ENCODE measurements at regions not wholly inside any gene's neighbourhood (a gene's known extent, or its start where the extent isn't known, plus 50 kb on each side); places are given as distances from the start of the nearest gene placed in this dataset.

DNA sequence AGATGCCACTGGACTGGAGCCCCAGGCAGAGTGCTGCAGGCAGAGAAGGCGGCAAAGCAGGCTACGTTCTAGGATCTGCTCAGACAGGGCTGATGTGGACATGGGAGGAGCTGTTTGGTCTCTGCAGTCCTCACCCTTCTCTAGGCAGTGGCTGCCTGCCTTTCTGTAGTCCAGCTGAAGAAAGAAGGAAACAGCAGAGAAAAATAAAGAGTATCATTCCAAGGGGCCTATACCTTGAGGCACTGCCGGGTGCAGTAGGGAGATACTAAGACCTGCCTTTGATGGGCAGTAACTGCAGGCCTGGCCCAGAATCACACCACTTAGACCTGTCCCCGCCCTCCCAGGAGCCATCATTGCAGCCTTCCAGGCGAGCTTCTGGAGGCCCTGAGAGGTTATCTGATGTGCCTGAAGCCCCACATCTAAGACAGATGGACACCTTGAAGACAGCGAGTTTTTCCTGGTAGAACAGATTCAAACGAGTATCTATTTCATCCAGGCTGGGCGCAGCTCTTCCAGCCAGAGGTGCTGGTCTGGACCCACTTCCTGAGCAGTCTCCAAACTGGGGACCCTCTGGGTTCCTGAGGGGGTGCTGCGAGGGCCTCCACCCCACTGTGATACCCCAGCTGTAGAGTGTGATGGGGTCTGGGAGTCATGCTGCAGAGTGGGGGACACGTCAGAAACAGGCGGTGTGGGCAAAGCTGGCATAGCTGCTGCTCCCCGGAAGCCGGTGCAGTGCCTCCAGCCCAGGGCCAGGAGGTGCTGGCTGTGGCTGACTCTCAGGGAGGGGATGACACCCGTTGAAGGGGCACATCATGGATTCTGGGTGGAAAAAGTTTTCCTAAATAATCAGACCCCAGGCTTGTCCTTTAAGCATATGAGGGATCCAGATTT, 87.3 kb upstream of the OTOS start:
- no peak for DNase-seq

DNA sequence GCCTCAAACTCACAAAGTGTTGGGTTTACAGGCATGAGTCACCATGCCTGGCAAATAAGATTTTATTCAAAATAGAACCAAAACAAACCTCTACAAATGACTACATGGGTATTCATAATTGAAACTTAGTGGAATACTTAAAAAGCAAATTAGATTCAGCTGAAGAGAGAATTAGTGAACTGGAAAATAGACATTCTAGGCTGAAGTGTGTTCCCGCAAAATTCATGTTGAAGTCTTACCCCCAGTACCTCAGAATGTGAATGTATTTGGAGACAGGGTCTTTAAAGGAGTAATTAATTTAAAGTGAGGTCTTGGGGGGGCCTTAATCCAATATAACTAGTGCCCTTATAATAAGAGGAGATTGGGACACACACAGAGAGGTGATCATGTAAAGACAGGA, 88.5 kb upstream of the OTOS start:
- DNase-seq, result no peak

DNA sequence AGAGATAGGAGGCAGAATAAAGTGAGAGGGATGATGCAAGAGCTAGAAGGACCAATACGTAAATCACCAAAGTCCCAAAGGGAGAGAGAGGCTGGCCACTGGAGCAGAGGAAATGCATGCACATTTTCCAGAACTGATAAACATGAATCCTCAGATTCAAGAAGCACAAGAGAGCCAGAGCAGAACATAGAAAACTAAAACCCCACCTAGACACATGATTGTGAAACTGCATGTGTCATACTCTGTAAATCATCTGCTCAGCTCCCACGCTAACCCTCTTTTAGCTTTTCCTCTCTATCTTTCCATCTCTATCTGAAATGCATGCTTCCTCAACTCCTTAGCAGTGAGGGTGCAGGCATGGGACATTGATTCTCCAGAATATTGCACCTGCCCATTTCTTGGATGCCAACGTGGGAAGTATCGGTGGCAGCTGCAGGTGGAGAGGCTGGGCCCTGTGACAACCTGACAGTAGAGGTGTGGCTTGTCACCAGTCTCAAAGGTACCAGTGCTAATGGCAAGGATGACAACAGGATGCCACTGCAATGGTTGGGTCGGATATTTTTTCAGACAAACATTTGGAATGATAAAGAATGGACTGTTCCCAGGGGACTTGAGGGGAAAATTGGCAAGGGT, 89.3 kb upstream of the OTOS start:
- DNase-seq, result no peak

DNA sequence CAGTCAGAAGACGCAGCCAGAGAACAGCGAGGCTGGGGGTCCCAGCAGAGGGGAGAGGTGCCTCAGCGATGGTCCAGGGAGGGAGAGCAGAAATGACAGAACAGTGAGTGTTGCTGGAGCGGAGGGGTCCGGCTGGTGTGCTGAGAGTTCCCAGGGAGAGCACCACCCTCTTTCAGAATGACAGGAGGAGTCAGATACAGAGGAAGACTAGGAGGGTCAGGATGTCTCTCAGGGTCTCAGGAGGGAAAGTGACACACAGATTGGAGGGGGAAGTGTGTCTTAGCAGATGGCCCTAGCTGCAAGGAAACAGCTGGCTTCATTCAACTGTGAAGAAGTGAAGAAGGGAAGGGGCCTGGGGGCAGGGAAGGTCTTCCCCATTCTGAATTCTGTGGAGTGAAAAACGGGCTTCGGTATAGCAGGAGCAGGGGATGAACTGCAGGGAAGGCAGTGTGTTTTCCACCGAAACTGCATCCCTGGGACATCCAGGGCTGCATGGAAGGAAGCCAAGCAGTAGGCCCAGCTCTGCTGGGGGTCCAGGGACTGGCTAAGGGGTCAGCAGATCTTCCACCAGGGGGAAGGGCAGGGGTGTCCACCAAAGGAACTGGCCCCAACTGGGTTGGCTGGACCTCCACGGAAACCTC, 90.0 kb upstream of the OTOS start:
- no peak for DNase-seq

DNA sequence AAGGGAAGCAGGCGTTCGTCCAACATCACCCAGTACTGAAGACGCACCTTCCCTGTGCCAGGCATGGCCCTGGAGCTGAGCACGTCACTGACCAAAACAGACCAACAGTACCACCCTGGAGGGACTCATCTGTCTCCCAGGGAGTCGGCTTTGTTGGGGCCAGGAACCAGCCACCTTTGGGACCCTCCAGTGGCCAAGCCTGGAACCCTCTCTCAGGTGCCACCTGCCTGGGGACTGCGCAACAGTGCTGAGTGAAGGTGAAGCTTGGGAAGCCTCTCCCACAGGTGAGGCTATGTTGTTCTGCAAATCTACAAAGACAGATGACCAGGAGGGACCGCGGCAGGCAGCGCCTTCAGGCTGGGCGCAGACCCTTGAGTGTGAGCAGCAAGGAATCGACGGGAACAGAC, 91.4 kb upstream of the OTOS start:
- no peak for DNase-seq

DNA sequence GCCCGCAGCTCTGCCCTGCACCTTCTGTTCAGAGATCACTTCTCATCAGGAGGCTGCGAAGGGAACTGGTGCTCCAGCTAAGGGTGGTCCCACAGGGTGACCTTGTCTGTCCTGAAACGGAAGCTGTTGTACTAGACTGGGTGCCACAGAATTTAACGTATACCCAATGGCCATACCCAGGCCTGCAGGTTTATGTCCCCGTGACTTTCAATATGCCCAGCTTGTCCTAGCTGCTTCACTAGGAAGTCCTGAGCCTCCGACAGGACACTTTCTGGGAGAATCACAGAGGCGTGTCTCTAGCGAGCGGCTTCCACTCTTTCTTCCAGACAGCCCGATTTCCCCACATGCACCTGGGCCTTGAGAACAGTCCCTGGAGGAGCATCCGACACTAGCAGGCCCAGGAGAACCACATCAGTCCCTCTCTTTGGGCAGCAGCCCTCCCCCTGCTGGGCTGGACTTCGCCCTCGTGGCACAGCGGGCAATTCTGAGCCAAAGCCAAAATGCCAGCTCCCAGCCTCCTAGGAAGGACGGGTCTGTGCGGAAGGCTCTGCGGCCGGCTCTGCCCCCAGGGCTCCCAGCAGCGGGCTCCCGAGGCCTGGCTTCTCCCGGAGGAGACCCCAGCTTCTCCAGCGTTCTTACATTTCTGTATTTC, 91.9 kb upstream of the OTOS start:
- no peak for DNase-seq

DNA sequence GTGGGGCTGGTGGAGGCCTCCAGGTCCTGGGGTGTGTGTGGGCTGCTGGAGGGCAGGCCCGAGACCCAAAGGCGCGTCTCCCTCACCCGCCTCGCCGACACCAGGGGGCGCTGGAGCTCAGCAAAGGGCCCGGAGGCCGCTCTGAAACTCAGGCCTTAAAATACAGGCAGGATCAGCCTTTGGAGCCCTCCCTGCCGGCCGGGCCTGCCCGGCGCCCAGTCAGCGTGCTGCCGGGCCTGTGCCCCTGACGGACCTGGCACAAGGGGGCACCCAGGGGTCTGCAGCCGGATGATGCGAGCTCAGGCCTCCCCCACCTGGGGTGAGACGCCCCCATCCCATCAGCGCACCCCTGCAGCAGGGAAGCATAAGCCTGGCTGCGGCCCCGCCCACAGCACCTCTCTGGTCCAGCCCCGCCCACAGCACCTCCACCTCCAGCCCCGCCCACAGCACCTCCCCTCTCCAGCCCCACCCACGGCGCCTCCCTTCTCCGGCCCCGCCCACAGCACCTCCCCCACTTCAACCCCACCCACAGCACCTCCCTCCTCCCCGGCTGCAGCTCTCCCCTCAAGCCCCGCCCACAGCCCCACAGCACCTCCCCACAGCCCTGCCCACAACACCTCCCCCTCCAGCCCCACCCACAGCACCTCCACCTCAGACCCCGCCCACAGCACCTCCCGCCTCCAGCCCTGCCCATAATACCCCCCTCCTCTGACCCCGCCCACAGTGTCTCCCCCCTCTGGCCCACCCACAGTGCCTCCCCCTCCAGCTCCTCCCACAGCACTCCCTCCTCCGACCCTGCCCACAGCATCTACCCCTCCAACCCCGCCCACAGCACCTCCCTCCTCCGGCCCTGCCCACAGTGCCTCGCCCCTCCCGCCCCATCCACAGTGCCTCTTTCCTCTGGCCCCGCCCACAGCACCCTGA, 92.8 kb upstream of the OTOS start:
- DNase-seq, result peak; percentile 53

DNA sequence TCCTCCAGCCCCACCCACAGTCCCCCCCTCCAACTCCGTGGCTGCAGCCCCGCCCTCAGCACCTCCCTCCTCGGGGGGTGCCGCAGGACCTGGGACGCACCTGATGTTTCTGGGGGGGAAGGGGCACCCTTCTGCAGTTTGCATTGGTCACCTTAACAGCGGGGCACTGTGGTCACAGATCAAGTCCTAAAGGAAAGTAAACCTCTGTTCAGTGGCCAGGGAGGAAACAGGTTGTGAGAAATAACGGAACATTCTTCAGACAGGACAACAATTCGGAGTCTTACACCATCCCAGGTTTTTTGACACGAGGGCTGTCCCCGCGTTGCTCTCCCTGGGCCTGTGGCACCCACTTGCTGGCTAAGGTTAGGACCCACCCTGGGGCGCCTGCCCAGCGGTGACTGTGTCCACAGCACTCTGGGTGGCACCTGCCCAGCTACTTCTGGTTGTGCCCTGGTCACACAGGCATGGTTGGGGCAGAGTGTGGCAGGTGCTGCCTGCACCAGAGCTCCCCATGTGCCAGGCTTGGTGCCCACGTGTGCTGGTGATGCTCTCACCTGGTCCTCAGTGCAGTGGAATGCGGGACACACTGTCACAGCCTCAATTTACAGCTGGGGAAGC, 93.5 kb upstream of the OTOS start:
- DNase-seq, result no peak

DNA sequence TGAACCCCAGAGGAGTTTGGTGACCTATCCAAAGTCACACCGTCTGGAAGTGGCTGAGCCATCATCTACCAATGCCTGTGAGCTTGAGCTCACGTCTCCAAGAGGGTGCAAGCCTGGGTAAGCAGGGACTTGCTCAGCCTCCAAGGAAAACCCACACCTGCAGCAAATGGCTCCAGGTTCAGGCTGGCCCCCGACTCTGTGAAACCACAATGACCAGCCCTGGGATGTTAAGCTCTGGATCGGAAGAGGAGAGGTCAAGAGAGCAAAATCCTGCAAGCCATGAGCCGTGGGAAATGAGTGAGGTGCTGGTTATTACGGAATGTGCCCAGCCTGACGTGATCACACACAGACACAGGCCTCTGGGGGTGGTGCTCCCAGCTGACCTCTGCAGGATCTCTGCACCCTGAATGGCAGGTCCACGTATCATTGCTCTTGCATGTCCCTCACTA, 94.1 kb upstream of the OTOS start:
- no peak for DNase-seq

DNA sequence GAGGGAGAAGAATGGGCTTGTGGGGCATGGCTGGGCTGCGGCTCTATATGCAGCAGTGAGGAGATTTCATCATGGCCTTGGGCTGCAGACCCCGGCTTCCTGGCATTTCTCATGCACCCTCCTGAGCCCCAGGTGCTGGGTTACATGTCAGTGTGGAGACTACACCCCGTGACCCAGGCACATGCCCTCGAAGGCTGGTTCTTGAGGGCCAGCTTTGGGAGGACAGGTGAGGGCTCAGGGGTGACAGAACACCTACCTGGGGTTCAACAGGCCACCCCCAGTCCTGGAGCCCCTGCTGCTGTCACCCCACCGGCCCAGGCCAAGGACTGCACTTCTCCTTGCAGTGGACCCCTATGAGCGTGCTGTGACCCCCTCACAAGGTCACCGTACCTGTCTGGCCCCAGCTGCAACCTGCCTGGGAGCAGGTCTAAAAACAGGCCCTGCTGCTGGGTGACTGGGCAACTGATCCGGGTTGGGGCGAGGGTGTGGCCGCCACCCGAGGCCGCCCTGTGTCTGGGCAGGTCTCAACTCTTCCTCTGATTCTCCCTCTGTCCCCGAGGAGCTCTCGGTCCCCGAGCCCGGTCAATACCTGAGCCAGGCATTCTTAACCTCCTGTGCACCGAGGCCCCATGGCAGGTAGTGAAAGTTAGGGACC, 94.8 kb upstream of the OTOS start:
- no peak for DNase-seq

DNA sequence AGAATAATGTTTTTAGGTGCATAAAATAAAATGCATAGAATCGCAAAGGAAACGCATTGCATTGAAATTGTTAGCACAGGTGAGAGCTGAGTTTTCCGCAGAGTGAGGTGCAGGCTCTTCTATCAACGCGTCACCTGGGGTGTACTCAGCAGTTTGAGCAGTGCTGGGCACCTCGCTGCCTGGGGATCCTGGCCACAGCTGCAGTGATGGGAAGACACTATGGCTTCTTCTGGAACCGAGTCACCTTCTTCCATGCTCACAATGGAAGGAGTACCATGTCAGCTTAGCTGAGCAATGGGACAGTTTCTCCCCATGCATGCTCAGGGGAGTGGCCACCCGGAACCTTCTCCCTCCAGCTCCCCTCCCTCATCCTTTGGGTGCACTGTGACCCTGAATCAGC, 95.4 kb upstream of the OTOS start:
- no peak for DNase-seq

DNA sequence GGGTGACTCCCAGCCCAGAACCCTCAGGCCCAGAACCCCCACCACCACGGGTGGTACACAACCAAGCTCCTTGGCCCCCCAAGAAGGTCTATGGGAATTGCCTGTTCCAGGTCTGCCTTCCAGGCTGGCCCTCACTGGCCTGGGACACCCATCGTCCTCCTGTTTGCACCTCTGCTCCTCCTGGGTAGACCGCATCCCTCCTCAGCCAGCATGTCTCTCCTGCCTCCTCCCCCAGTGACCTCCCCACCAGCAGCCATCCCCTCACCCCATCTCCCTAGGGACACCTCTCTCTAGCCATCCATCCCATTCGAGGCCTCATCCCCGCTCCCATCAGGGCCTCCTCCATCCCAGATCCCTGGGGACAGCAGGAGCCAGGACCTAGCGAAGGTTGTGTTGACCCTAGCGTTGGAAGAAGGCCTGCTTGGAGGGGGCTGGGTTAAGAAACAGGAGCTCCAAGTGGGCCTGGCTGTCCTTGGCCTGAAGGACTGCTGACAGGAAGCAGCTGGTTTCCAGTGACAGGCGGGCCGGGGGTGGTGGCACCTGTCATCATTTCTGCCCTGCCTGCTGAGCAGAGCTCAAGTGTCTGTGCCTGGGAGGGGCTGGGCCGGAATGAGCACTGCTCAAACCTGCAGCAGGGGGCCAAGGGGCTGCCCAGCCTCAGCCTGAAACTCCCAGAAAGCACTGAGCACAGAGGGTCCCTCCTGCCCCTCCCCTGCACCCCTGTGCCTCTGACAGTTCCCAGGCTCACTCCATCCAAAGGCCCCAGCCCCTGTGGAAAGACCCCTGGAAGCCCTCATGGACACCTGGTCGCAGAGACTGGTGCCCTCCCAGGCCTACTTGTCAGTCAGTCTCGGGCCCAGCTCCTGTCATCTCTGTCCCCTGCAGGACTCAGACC, 96.0 kb upstream of the OTOS start:
- no peak for DNase-seq

DNA sequence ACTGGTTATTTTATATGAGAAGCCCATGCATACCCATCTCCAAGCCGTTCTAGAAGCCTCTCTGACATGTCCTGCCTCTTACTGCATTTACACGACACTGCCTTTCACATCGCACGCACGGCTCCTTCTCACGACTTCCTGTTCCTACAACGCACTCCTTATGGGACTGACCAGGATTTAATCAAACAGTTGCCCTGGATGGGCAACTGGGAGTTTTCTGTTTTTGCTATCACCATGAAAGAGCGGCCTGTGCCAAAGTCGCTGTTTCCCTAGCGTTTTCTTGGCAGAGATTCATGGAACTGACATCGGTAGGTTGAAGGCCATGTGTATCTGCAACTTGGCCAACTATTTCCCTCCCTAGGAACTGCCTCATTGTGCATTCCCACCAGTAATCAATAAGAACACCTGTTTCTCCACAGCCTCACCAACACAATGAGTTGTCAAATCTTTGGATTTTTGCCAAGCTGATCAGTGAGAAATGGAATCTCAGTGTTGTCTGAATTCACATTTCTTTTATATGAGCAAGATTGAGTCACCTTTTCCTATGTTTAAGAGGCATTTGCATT, 97.2 kb upstream of the OTOS start:
- no peak for DNase-seq

DNA sequence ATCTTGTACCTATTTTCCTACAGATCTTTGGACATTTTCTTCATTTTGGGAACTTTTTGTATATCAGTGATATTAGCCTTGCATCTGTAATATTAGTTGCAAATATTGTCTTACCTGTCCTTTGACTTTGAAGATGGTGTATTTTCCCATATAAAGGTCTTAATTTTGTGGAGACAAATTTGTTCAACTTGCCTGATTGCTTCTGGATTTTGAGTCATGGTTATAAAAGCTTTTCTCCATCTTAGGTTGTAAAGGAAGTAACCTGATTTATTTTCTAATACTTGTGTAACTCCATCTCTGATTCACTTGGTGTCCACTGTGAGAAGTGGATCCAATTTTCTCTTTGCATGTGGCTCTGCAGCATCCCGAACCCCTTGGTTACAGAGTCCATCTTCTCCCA, 97.7 kb upstream of the OTOS start:
- DNase-seq, result no peak

DNA sequence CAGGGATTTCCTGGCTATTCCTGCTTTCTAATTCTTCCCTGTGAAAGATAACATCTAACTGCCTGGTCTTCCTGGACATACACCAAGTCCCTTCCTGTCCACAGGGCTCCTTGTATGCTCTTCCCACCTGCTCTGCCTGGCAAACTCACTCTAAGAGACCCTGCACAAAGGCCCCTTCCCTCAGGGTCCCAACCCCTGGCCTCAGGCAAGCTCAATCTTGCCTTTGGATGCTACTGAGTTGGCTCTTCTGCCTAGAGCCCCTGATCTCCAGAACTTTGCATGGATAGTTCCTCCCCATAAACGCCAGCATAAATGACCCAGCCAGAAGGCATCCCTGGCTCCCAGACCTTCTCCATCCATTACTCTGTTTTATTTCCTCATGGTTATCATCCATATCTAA, 98.3 kb upstream of the OTOS start:
- no peak for DNase-seq

DNA sequence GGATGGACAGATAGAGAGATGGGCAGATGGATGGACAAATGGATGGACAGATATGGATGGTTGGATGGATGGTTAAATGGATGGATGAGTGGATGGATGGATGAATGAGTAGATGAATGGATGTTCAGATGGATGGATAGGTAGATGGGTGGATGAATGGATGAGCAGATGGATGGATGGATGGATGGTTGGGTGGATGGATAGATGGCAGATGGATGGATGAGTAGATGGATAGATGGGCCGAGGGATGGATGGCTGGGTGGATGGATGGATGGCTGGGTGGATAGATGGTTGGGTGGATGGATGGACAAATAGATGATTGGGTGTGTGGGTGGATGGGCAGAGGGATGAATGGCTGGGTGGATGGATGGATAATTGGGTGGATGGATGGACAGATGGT, 98.9 kb upstream of the OTOS start:
- DNase-seq, result no peak

DNA sequence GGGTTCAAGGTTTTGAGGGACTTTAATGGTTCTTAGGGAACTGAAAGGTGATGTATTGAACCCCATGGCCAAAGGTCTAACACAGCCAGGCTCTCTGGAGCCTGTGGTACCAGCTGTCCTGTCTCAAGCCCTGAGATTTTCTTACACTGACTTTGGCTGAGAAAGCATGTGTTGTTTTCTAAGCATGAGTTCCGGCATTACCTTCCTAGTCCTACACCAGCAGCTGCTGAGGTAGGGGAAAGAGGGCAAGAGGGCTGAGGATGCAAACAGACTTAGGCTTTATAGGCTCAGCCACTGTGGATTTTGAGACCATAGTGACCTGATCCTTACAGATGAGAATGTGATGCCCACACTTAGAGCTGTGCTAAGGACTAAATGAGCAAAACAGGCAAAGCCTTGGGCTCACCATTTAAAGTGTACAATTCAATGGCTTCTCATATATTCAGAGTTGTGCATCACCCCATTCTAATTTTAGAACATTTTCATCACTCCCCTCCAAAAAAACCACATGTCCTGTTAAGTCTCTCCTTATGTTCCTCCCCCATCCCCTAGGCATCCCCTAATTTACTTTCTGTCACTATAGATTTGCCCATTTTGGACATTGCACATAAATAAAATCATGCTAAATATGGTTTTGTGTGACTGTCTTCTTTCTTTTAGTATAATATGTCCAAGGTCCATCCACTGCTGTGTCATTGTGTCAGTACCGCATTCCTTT, 99.7 kb upstream of the OTOS start:
- DNase-seq, result no peak

DNA sequence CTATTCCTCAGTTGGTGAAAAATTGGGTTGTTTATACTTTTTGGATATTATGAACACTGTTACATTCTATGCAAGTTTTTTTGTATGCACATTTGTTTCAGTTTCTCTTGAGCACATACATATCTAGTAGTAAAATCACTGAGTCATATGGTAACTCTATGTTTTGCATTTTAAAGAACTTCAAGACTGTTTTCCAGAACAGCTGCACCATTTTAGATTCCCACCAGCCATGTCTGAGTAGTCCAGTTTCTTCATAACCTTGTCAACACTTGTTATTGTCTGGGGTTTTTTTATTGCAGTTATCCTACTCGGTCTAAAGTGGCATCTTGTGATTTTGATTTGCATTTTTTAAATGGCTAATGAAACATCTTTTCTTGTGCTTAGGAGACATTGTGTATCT, 100.3 kb upstream of the OTOS start:
- no peak for DNase-seq

DNA sequence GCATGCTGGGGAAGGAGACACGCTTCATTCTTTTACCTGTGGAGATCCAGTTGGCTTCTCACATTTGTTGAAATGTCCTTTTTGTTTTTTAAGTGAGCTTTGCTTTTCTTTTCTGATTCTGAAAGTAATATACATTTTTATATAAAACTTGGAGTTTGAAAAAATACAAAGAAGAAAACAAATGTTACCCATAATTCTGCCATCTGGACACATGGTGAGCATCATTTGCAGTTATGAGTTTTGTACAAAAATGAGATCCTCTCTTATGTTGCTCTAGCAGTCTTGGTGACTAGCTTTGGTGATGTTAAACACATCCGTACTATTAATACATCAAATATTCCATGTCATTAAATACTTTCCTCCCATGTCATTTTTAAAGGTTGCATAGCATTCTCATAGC, 101.1 kb upstream of the OTOS start:
- DNase-seq, result no peak
